Trophoblast cell (in vitro differentiated cells and primary cell): ENCODE measurements at regions not wholly inside any gene's neighbourhood (a gene's known extent, or its start where the extent isn't known, plus 50 kb on each side); places are given as distances from the start of the nearest gene placed in this dataset.

Experiments
- DNase-seq, 2 donors: peaks; one replicate each; pipeline ENCODE4 v3.0.0-alpha.2; 2016
- H2AFZ ChIP-seq: 2 replicates; pipeline ENCODE4 v1.6.1; 2013; ENCODE audit warnings: low read length, moderate library complexity, mild to moderate bottlenecking; ENCODE audit not compliant: insufficient read depth, poor library complexity
- H2AK5ac ChIP-seq: 2 replicates; pipeline ENCODE4 v1.6.1; 2013; ENCODE audit warnings: mild to moderate bottlenecking, low read length
- H2BK120ac ChIP-seq: 2 replicates; pipeline ENCODE4 v1.6.1; 2013; ENCODE audit warnings: low read length, mild to moderate bottlenecking, moderate library complexity; ENCODE audit not compliant: insufficient read depth, poor library complexity
- H2BK12ac ChIP-seq: 2 replicates; pipeline ENCODE4 v1.6.1; 2013; ENCODE audit warnings: mild to moderate bottlenecking, low read length, moderate library complexity
- H2BK5ac ChIP-seq: 2 replicates; pipeline ENCODE4 v1.6.1; 2013; ENCODE audit warnings: low read length, low read depth, moderate library complexity, mild to moderate bottlenecking; ENCODE audit not compliant: poor library complexity
- H3K14ac ChIP-seq: 2 replicates; pipeline ENCODE4 v1.6.1; 2013; ENCODE audit warnings: mild to moderate bottlenecking, low read length
- H3K18ac ChIP-seq: 2 replicates; pipeline ENCODE4 v1.6.1; 2013; ENCODE audit warnings: mild to moderate bottlenecking, low read length
- H3K23ac ChIP-seq: 2 replicates; pipeline ENCODE4 v1.6.1; 2013; ENCODE audit warnings: low read length
- H3K27ac ChIP-seq: 2 replicates; pipeline ENCODE4 v1.5.1; 2013; ENCODE audit warnings: low read depth, mild to moderate bottlenecking, inconsistent platforms, low read length, moderate library complexity
- H3K27me3 ChIP-seq: 2 replicates; pipeline ENCODE4 v1.6.1; 2013; ENCODE audit warnings: inconsistent platforms, mild to moderate bottlenecking, low read length, moderate library complexity; ENCODE audit not compliant: insufficient read depth
- H3K36me3 ChIP-seq, 2 experiments: 1 replicate in 1 of 2; 2 replicates in 1 of 2; pipeline ENCODE4 v1.6.1; 2013; ENCODE audit warnings: low read length in 2 of 2, mild to moderate bottlenecking in 2 of 2, moderate library complexity in 1 of 2; ENCODE audit not compliant: insufficient read depth in 2 of 2, control insufficient read depth in 1 of 2
- H3K4ac ChIP-seq: 2 replicates; pipeline ENCODE4 v1.6.1; 2013; ENCODE audit warnings: low read depth, mild to moderate bottlenecking, low read length, moderate library complexity
- H3K4me1 ChIP-seq, 2 experiments: 1 replicate in 1 of 2; 2 replicates in 1 of 2; pipeline ENCODE4 v1.6.1; 2013; ENCODE audit warnings: low read length in 2 of 2, mild to moderate bottlenecking in 2 of 2, moderate library complexity in 1 of 2; ENCODE audit not compliant: insufficient read depth in 2 of 2, control insufficient read depth in 1 of 2
- H3K4me2 ChIP-seq: 2 replicates; pipeline ENCODE4 v1.6.1; 2013; ENCODE audit warnings: inconsistent platforms, mild to moderate bottlenecking, low read length, moderate library complexity
- H3K4me3 ChIP-seq: 2 replicates; pipeline ENCODE4 v1.5.1; 2013; ENCODE audit warnings: mild to moderate bottlenecking, low read depth, low read length, inconsistent platforms
- H3K79me1 ChIP-seq: one replicate; pipeline ENCODE4 v1.6.1; 2013; ENCODE audit warnings: low read length
- H3K79me2 ChIP-seq: 2 replicates; pipeline ENCODE4 v1.6.1; 2013; ENCODE audit warnings: low read length, mild to moderate bottlenecking; ENCODE audit not compliant: control insufficient read depth, insufficient read depth, poor library complexity
- H3K9ac ChIP-seq: 2 replicates; pipeline ENCODE4 v1.6.1; 2013; ENCODE audit warnings: mild to moderate bottlenecking, low read length
- H3K9me3 ChIP-seq: 2 replicates; pipeline ENCODE4 v1.6.1; 2013; ENCODE audit warnings: low read depth, mild to moderate bottlenecking, control low read depth, inconsistent platforms, low read length; ENCODE audit not compliant: insufficient read depth
- H4K12ac ChIP-seq: 2 replicates; pipeline ENCODE4 v1.6.1; 2013; ENCODE audit warnings: low read depth, mild to moderate bottlenecking, low read length, moderate library complexity
- H4K8ac ChIP-seq: 2 replicates; pipeline ENCODE4 v1.6.1; 2013; ENCODE audit warnings: low read depth, mild to moderate bottlenecking, low read length, moderate library complexity
- H4K91ac ChIP-seq: one replicate; pipeline ENCODE4 v1.6.1; 2013; ENCODE audit warnings: low read depth, mild to moderate bottlenecking, low read length, moderate library complexity
- WGBS: extraction: QIAGEN DNeasy Blood & Tissue Kit; methylation state at CpG from one replicate; pipeline ENCODE4 v1.1.7; 2013; ENCODE audit warnings: missing lambda C conversion rate; ENCODE audit not compliant: insufficient read length, insufficient coverage; ENCODE audit errors: extremely low coverage; 5-methylcytosine and 5-hydroxymethylcytosine counted together

DNA sequence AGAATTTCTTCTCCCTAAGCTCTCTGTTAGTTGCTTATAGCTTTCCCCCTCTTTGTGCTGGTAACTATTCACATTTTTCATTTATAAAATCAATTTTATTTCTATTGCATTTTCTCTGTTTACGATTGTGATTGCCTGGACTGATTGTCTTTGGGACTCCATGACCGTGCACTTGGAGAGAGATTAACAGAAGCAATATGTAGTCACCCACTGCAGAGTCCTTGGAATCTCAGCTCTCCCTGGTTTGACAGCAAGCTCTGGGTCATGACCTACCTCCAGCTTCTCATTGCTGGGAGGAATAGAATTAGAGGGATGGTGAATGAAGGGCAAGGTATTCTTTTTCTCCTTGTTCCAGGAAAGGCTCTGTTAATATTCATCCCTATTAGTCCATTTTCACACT is 398.2 kb downstream of the AACS start:
- no peak overlapping the region for H3K23ac ChIP-seq
- H3K18ac ChIP-seq = no peak overlapping the region

DNA sequence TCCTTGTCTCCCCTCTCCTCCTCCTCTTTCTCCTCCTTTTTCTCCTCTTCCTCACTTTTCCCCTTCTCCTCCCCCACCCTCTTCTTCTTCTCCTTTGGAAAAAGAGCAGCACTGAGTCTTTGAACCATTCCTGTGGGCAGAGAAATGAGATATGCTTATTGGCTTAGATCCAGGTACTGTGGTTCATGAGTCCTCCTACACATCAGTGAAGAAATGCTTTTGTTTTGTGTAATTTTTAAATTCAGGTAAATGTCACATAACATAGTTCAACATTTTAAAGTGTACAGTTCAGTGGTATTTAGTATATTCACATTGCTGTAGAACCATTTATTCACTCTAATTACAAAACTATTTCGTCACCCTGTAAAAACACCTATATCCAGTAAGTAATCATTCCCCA is 402.1 kb downstream of the AACS start:
- Histone ChIP-seq H3K79me2 (no peaks in the 10 kb centered on the region), H3K4ac (no peak overlapping the region), H3K27me3 (no peaks in the 10 kb centered on the region), H3K79me1 (no peaks in the 10 kb centered on the region), H3K4me1 (peaks cover 0 to 6% of the 10 kb centered on the region in 2 experiments), H2AFZ (no peak overlapping the region), H4K12ac (no peak overlapping the region), H3K4me3 (no peak overlapping the region), H3K27ac (no peak overlapping the region), H3K14ac (no peak overlapping the region), H3K23ac (no peak overlapping the region), H4K91ac (no peak overlapping the region), H2BK120ac (no peak overlapping the region), H3K36me3 (no peaks in the 10 kb centered on the region), H3K18ac (no peak overlapping the region), H2AK5ac (no peak overlapping the region), H4K8ac (no peak overlapping the region), H3K4me2 (no peak overlapping the region), H3K9ac (no peak overlapping the region), H3K9me3 (no peaks in the 10 kb centered on the region), H2BK12ac (no peak overlapping the region), H2BK5ac (no peak overlapping the region)
- WGBS = 100% methylated on average over 1 of the region's 1 CpG
- DNase-seq = no peak

More for the DNA sequence above, 398.2 kb downstream of the AACS start:
- H4K91ac ChIP-seq = no peak overlapping the region
- H4K8ac ChIP-seq = no peak overlapping the region
- no peak overlapping the region for H3K14ac ChIP-seq
- no peak overlapping the region for H2BK12ac ChIP-seq
- no peak for DNase-seq
- no peaks in the 10 kb centered on the region for H3K36me3 ChIP-seq
- H2BK5ac ChIP-seq = no peak overlapping the region
- no peak overlapping the region for H3K4ac ChIP-seq
- peaks cover 2 to 4% of the 10 kb centered on the region in 2 experiments for H3K4me1 ChIP-seq
- H3K27ac ChIP-seq = no peak overlapping the region
- peaks cover 1% of the 10 kb centered on the region for H3K9me3 ChIP-seq
- H3K4me2 ChIP-seq = no peak overlapping the region
- H3K79me1 ChIP-seq = no peaks in the 10 kb centered on the region
- H3K27me3 ChIP-seq = no peaks in the 10 kb centered on the region
- H3K79me2 ChIP-seq = no peaks in the 10 kb centered on the region
- WGBS = no CpG with 5 or more reads among the region's 2 CpGs
- H2AFZ ChIP-seq = no peak overlapping the region
- no peak overlapping the region for H2BK120ac ChIP-seq
- no peak overlapping the region for H2AK5ac ChIP-seq
- H3K4me3 ChIP-seq = no peak overlapping the region
- no peak overlapping the region for H3K9ac ChIP-seq
- H4K12ac ChIP-seq = no peak overlapping the region

DNA sequence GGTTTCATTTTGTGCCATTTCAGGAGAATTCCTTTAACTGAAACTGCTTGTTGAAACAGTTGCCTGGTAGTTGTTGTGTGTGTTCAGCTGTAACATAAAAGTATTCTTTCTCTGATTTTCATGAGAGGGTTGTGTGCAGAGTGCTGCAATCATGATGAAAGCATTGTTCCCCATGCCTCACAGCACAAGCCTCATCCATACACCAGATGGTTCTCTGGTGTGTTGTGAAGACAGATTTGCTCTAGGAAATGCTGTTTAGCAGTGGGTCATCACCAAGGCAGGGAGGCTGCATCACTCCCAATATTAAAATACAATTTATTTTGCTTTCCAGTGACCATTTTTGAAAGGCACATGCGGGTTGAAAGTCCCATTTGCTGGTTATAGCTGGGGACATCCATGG is 404.4 kb downstream of the AACS start:
- no CpG with 5 or more reads among the region's 1 CpG for WGBS
- H2AK5ac ChIP-seq = no peak overlapping the region
- no peak overlapping the region for H2BK5ac ChIP-seq
- no peak overlapping the region for H4K12ac ChIP-seq
- H3K9me3 ChIP-seq = no peaks in the 10 kb centered on the region
- H3K79me2 ChIP-seq = no peaks in the 10 kb centered on the region
- H3K79me1 ChIP-seq = no peaks in the 10 kb centered on the region
- no peak overlapping the region for H2AFZ ChIP-seq
- H4K91ac ChIP-seq = no peak overlapping the region
- H3K18ac ChIP-seq = no peak overlapping the region
- no peak overlapping the region for H3K4ac ChIP-seq
- no peaks in the 10 kb centered on the region for H3K27me3 ChIP-seq
- H3K27ac ChIP-seq = no peak overlapping the region
- H3K9ac ChIP-seq = no peak overlapping the region
- no peak overlapping the region for H3K4me2 ChIP-seq
- no peak overlapping the region for H3K4me3 ChIP-seq
- no peaks in the 10 kb centered on the region for H3K36me3 ChIP-seq
- H3K4me1 ChIP-seq = peaks cover 0 to 6% of the 10 kb centered on the region in 2 experiments
- H2BK120ac ChIP-seq = no peak overlapping the region
- H2BK12ac ChIP-seq = no peak overlapping the region
- H4K8ac ChIP-seq = no peak overlapping the region
- no peak overlapping the region for H3K23ac ChIP-seq
- DNase-seq = no peak
- no peak overlapping the region for H3K14ac ChIP-seq

DNA sequence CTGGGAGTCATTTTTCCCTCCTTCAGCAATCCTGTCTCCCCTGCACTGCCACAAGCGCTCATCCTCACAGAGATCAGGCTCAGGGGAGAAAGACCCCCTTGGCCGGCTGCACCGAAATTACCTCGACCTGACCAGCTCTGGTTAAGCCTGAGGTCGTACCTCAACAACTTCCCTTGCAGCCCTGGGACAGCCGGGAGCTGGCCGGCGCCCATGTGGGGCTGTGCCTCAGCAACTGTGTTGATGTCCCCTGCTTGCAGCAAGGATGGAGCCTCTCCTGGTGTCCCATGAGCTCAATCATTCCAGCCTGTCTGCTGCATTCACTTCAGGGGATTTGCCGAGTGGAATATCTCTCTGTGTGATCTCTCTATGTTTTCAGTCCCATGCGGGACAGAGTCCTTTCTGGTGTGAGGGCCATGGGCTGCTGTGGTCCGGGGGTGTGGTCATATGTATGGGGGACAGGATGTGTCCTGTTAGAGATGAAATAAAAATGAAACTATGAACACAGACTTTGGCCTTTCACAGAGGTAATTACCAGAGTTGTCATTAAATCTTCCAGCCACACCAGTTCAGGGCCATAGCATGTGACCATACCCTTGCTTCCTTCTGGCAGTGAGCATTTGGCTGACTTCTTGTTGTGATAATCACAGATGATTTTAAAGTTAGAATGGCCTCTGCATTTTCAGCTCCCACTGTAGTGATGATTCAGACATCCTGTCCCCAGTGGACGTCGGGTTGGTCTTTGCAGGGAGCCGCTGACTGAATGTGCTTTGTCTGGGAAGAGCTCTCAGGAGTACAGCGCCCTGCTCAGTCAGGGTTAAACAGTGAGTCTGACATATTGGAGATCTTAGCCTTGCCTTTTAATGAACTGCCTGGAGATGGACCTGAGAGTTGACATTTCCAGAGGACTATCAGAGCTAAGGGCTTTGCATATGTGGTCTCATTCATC is 405.9 kb downstream of the AACS start:
- no CpG with 5 or more reads among the region's 15 CpGs for whole genome bisulfite sequencing
- Histone ChIP-seq H3K27ac (no peak overlapping the region), H4K12ac (no peak overlapping the region), H3K4me3 (no peak overlapping the region), H2BK120ac (no peak overlapping the region), H3K4ac (no peak overlapping the region), H3K9me3 (no peaks in the 10 kb centered on the region), H2AK5ac (no peak overlapping the region), H2BK5ac (no peak overlapping the region), H3K23ac (no peak overlapping the region), H4K91ac (no peak overlapping the region), H3K79me2 (no peaks in the 10 kb centered on the region), H2BK12ac (no peak overlapping the region), H3K9ac (no peak overlapping the region), H3K18ac (no peak overlapping the region), H3K4me2 (no peak overlapping the region), H2AFZ (no peak overlapping the region), H3K36me3 (no peaks in the 10 kb centered on the region), H4K8ac (no peak overlapping the region), H3K27me3 (no peaks in the 10 kb centered on the region), H3K14ac (no peak overlapping the region), H3K79me1 (no peaks in the 10 kb centered on the region), H3K4me1 (peaks cover 0 to 6% of the 10 kb centered on the region in 2 experiments)
- DNase-seq = no peak
